ENCODE measurements at regions not wholly inside any gene's neighbourhood (a gene's known extent, or its start where the extent isn't known, plus 50 kb on each side); places are given as distances from the start of the nearest gene placed in this dataset.

DNA sequence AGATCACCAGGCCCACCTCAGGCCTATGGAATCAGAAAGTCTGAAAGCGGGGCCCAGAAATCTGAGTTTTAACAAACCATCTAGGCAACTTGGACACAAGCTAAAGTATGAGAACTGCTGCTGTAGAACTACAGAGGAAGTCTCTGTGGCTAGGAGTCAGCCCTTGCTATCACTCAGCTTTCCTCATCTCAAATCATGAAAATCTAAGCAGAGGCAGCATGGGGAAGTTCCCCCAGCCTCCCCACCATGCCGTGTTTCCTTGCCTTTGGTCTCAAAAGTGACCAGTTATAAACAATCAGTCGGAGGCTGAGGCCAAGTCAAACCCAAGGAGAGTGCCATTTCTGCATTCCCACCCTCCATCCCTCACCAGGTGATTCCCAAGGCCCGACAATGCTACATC is 404.7 kb downstream of the BCL11A start:
- no peak for DNase-seq

DNA sequence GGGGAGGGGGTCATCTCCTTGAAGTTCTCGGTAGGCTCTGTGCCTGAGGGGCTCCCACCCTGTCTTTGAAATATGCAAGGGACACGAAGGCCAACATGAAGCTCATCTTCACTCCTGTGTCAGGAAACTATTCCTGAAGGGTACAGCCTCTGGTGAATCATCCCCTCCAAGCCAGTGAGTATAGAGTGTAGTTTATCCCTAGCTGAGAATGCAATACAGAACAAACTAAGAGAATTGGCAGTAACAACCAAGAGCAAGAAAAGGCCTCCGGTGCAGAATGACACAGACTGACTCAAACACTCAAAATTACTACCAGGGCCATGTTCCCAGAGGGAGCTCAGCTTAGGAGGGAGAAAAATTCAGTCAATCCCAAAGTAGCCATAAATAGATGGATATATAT is 413.3 kb downstream of the BCL11A start:
- no peak for DNase-seq

DNA sequence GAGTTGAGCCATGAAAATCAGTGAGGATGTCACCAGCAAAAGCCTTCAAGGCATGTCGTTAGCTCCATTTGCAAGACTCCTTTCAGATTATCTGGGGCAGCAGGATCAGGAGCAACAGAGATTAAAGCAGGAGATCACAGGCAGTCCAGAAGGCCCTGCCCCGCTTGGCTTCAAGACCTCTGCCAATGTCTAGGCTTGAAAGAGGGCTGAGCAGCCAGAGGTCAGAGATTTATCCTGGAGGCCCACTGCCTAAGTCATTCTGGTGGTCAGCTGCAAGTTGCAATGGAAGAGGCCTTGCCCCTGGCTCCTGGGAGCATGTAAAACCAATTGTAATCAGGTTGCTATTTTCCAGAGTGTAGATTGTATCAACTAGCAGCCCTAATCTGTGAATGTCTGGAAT is 416.5 kb downstream of the BCL11A start:
- DNase-seq, result no peak

DNA sequence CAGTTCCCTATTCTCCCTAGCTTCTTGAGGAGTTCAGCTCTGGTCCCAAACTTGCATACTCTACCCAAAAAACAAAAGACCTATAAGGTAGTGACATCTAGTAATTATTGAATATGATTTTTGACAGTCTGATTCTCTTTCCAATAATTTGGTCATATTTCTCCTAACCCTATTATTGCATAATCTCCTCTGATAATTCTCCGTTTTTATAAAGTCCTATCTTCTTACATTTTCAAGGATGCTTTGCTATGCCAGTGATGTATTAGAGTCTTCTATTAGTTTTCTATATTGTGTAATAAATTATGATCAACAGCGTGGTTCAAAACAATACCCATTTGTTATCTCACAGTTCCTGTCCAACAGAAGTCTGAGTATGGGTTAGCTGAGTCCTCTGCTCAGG is 426.3 kb downstream of the BCL11A start:
- DNase-seq, result no peak

DNA sequence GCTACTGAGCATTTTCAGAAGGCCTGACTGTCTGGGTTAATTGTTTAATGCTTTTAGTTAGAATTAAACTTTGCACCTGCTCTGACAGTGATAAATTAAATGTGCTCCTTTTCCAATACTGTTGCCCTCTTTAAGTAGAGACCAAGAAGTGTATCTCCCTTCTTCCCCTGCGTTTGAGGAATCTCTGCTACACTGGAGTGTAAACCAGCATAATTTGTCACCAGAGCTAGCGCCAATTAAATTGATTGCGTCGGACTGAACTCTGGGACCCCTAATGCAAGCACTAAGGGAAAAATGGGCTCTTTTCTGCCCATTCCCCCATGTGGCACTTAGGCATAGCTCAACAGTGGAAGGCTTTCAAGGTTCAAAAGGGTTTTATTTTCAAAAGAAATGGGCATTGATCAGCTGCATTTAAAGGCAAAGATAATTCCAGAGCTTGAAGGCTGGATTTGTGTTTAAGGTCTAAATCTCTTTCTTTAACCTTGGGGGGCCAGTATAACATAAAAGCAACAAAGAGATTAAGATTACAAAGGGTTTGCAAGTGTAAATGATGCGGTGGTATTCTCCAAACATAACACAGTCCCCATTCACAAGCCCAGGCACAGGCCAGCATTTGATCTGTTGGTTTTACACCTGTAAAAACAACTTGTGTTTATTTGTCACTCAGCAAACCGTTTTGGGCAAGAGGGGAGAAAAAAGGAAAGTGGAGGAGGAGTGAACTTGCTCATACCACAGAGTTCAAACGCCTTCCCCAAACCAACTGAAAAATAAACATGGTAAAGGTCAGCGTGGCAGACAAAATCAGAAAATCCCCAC is 427.6 kb downstream of the BCL11A start:
- no peak for DNase-seq

DNA sequence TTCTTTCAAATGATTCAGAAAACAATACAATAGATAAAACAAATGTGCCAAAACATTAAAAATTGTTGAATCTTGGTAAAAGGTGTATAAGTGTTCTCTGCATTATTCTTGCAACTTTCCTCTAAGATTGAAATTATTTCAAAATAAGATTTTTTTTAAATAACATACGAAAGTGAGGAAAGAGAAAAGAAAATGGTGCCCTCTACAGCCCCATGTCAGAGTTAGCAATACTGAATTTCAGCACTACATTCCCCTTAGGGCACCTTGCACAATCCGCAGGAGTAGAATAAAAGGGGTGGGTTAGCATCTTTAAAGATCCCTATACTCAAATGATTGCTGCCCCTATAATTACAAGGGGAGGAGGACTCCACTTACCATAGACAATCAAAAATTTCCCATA is 433.7 kb downstream of the BCL11A start:
- no peak for DNase-seq

DNA sequence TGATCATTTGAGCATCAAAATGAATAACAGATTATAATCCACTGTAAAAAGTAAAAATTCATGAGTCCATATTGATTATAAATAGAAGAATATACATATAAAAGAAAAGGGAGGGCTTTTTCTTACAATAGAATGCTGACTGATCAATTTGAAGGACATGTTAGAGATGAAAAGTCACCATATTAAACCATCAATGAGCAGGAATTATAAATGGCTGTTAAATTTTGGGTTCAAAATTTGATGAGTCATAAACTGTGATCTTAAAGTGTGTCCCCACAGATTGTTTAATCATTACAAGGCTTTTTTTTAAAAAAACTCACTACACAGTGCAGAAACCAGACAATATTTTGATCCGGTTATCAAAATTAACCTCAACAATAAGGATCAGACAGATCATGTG is 434.5 kb downstream of the BCL11A start:
- DNase-seq, result no peak

DNA sequence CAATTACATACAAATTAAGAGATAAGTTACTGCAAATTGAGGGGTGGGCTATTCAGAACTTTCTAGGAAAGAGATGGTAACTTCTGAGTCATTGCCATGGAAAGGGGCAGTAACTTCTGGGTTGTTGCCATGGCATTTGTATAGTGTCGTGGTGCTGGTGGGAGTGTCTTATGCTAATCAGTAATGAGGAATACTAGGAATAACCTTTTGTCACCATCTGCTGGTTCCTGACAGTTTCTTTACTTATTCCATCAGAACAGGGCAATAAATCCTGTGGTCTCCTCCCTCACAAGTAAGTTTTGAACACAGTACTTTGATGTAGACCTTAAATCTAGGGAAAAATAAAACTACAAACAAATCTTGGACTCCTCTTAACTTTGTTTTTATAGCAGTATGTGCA is 435.4 kb downstream of the BCL11A start:
- DNase-seq, result no peak

DNA sequence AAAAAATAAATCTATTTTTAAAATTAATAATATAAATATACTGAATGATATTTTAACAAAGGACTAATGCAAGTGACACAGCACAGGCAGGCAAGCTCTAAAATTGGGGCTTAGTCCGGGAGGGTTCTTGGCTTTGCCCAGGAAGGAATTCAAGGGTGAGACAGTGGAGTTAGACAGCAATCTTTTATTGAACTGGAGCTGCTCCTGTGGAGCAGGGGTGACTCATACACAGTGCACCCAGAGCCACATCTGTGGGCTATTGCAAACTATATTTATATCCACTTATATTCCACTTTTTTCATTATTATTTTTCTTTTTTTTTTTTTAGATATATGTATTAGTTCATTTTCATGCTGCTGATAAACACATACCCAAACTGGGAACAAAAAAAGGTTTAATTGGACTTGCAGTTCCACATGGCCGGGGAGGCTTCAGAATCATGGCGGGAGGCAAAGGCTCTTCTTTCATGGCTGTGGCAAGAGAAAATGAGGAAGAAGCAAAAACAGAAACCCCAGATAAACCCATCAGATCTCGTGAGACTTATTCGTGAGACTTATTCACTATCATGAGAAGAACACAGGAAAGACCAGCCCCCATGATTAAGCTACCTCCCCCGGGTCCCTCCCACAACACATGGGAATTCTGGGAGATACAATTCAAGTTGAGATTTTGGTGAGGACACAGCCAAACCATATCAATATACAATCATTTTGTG is 437.1 kb downstream of the BCL11A start:
- no peak for DNase-seq

DNA sequence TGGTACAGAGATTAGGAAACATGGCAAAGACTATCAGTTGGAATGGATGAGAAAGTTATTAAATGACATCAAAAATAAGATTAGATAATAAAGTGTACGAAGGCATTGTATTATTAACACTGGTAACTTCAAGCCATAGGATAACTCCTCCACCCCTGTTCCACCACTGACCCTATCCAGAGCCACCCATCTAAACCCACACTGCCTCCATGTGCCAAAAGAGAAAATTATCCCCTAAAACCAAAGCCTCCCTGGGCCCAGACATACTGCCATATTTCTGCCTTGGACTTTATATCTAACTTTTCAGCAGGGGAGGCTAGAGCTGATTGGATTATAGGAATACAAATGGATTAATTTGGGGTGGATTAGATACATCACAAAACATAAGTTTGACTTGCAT is 443.7 kb downstream of the BCL11A start:
- no peak for DNase-seq

DNA sequence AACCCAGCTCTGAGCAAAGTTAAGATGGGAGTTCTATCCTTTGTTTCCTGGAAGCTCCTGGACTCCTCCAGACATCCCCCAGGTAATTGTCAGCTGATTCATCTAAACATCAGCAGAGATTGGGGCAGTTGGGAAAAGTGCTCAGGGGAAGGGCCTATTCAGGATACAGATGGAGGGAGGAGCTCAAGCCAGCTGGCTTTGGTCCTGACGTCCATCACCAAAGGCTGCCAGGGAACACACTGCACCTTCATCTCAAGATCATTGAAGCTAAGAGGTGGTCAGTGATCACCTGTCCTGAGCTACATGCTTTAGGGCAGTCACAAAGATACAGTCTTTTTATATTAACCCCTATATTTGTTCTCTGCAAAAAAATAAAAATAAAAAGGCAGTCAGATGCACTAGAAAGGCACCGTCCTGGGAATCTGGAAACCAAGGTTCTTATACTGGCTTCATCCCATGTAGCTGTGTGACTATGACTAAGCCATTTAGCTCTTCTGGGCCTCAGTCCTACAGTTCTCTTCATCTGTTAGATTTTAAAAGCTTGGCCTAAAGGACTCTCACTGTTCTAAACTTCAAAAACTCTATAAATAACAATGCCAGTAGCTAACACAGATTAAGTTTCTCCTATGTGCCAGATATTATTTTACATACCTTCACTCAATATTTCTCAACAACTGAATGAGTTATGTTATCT is 446.5 kb downstream of the BCL11A start:
- DNase-seq, result no peak

DNA sequence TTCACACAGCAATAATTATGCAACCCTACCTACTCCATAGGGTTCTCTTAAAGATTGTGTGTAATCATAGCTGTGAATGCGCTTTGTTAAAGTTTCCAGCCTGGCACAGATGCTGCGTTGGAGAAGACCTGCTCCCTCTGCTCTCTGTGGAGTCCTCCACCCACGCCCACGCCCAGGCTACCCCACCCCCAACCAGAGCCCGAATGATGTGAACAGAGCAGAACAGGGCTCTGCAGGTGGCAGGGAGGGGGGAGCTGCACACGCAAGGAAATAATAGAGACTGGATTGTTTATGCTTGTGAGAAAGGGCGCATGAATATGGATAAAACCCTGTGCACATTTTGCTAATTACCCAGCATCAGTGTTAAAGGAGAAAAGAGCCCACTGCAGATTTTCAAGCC is 447.5 kb downstream of the BCL11A start:
- no peak for DNase-seq

DNA sequence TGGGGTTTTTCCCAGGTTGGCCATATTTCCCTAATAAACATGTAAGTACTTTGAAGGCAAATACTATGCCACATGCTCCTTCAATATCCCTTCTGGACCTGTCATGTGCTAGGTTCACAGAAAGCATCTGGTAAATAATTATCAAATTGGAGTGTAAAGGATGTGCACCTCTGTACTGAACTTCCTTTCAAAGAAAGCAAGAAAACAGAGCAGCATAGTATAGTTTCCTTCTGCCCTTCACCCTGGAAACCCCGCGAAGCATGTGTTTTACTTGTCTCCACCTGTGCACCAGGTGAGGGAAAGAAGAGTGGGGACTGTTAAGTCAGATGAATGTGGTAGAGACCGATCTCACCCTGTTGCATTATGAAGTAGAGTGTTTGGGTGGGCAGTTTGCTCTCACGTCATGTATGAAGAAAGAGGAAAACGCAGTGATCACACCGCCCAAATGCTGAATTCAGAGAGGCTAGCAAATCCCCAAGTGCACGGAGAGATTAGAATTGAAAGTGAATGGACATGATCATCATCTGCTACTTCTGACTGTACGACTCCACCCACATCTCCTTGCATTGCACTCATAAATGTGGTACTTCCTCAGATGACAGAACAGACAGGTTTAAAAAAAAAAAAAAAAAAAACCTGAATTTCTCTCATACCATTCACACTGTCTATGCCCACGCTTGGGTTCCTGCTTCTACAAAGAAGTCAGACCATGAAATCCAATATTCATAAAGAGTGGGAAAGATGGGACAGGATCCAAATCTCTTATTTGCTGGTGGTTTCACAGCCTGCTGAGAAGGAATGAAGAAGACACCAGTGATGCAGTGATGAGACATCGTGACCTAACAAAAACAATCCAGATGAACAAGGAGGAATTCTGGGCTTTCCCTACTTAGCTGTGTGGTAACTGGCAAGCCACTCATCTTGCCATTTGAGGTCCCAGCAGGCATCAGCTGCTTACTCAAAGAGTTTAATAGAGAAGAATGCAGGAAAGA is 448.6 kb downstream of the BCL11A start:
- no peak for DNase-seq

DNA sequence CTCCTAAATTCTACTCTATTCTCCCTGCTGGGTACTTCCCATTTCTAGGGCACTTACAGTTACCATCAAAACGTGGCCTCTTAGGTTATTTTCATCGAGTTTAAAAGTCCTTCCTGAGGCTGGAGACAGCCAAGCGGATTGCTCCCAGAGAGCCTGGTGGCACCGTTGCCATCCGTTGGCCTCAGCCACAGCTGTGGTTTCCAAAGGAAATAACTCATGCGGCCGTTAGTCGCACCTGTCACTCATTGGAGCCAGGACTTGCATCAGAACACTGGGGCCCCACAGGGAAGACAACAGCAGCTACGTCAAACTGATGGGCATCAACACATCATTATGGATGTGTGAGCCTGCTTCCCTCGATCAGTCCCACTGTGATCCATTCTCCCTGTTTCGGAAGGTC is 453.4 kb downstream of the BCL11A start:
- no peak for DNase-seq

DNA sequence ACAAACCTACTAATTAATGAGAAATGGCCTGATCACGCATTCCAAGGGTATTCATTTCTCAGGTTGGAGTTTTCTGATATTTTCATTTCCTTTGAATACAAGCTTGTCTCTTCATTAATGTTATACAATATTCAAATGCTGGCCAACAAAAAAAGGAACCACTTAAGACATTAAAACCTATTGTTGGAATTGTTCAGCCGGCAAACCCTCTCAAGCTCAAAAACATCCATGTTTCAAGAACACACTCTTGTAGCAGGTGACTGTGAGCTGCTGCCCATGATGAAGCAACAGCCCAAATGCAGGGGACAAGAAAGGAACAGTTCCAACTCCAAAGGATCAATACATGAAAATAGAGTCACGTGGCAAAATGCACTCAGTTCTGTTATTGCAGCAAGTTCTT is 454.5 kb downstream of the BCL11A start:
- DNase-seq, result no peak

DNA sequence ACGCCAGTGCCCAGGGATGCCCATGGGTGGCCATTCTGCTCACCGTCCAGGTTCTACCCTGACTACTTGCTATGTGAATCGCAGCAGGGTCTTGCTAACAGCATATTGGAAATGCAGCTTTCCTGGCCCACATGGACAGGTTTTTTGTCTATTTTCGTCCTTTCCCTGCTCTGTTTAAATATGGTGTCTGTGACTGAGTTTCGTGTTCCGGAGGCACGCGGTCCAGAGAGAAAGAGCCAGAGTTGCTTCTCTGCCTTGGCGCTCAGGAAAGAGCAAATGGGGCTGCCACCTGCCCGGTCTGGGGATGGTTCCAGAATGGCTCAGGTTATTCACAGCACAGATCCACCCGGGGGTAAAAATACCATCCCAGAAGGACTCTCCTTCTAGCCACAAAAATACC is 456.2 kb downstream of the BCL11A start:
- DNase-seq, result no peak

DNA sequence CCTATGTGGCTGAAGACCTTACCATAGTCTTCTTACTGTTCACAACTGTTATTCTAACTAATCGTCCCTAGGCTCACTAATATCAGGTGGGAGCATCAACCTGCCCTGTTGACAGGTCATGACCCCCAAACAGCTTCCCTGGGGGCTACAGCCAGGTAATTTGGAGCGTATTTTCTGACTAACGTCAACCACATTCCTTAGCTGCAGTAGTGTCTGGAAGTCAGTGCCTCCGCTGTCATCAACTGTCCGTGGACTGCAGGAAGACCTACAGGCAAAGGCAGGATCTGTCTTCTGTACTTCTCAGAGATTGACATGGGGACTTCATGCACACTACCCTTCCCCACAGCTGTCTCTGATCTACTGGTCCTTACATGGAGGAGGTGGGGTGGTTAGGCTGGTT is 456.9 kb downstream of the BCL11A start:
- DNase-seq, result no peak

DNA sequence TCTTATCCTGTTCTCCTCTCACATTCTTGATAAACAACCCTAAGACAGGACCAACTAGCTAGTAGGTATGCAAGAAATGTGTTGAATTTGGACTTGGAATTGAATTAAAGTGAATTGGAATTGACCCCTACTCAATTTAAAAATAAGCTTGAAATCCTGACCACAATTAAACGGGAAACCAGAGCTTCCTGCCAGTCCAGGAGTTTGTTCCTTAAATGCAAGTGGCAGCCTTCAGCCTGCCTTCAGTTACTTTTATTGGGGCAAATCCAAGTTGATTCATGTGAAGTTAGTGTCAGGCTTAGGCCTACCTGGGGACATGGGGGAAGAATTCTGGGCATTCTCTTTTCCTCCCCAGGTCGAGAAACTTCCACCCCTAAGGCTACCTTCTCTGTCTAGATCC is 457.6 kb downstream of the BCL11A start:
- no peak for DNase-seq

DNA sequence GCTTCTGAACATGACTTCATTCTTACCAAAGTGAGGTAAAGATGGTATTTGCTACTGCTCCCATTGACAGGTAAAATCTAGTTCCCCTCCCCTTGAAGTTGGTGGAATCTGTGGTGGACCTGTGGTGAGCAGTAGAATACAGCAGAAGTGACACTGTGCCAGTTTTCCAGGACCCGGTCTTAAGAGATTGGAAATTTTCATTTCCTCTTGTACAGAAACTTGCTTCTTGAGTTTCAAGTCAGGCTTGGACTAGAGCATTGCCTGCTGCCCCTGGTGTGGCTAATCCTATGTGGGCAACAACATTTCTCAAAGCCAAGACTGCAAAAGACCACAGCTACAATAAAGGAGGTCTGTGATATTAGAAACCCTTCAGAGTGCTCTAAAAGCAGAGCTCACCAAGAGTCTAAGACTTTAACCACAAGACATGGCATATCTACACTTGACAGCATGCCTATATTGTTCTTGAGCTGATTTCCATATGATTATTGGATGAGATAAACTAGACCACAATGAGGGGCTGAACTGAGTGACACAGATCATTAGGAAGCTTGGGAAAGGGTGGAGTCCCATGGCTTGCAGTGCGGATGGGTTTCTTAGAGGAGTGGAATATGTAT is 458.1 kb downstream of the BCL11A start:
- no peak for DNase-seq

DNA sequence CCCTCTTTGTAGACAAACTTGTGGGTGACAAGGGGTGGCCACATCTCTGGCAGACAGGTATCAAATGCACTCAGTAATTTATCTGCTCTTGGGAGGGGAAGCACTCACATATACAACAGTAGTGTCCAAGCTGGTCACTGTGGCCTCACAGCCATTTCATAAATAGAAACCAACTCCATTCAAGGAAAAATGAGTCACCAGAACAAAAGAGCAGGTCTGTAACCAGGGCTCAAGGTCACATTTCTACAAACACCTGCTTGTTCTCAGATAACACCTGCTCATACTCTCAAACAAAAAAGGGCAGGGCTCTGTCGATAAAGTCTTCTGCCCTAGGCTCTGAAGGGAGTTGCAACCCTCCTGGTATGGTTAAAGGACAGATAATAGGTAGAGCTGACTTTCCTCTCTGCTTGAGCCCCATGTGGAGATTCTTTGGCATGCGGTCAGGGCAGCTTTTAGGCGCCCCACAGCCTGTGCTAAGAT is 459.0 kb downstream of the BCL11A start:
- DNase-seq, result no peak

DNA sequence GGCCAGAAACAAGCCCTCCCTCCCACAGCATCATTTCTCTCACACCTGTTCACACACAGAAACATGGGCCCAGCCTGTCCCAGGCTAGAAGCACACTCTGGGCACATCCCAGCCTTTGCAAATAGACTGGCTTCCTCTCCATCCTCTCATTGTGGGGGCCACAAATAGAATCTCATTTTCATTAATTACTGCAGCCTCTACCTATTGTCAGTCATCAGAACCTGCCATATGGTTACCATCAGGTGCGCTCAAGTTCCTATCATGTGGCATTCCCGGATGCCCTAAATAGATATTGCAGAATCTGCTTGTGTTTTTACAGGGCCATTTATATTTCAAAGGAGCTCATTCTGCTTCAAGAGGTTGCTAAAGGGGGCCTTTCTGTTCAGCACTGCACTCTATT is 460.7 kb downstream of the BCL11A start:
- no peak for DNase-seq

DNA sequence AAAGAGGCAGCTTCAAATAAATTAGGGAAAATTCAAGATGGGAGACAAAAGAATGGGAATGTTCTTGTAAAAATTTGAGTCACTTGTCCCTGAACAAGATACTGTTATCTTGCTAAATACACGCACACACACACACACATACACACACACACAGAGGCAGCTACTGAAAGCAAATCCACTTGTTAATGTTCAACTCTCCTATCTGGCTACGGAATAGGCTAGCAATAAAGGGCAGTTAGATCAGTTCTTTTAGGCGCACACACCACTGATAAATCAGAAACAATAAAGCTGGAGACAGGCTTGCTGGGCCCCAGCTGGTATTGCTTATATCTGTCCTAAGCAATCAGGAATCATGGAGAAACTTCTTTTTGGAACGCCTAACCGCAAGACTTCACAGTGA is 461.6 kb downstream of the BCL11A start:
- DNase-seq, result no peak

Measured in amniotic stem cell (primary cell).